HL-60 (cell line): ENCODE measurements at regions not wholly inside any gene's neighbourhood (a gene's known extent, or its start where the extent isn't known, plus 50 kb on each side); places are given as distances from the start of the nearest gene placed in this dataset.

Source experiments
- DNase-seq, 2 experiments: peaks; one replicate each; pipeline ENCODE4 v3.0.0-alpha.2; 2010 to 2020; ENCODE audit warnings: low read depth in 1 of 2, low spot score in 1 of 2
- H3K27ac ChIP-seq: fragments of 250-450 bp; sonication (Bioruptor Pico); replicated peaks from 2 replicates; pipeline ENCODE4 v1.5.1; 2020; ENCODE audit warnings: mild to moderate bottlenecking, moderate library complexity
- H3K27me3 ChIP-seq: fragments of 250-450 bp; sonication (Bioruptor Pico); 2 replicates; pipeline ENCODE4 v1.5.1; 2021; ENCODE audit warnings: mild to moderate bottlenecking, moderate library complexity; ENCODE audit not compliant: insufficient read depth, poor library complexity, severe bottlenecking
- H3K4me3 ChIP-seq: replicated peaks from 2 replicates; pipeline ENCODE4 v1.5.1; 2011; ENCODE audit warnings: mild to moderate bottlenecking, control low read depth, low read length; ENCODE audit not compliant: insufficient read depth
- GABPA ChIP-seq: IDR thresholded peaks from 2 replicates; pipeline ENCODE4 v1.6.1; 2012; ENCODE audit warnings: low read depth
- POLR2AphosphoS5 ChIP-seq: IDR thresholded peaks from 2 replicates; pipeline ENCODE4 v1.6.1; 2012; ENCODE audit warnings: low read depth
- SPI1 ChIP-seq: IDR thresholded peaks from 2 replicates; pipeline ENCODE4 v1.6.1; 2012; ENCODE audit warnings: low read depth, mild to moderate bottlenecking, borderline replicate concordance
- TF ChIP-seq, protein P1 (sequence below): IDR thresholded peaks from one replicate; pipeline ENCODE4 v1.5.1; 2011; ENCODE audit warnings: low read length, control low read depth, inconsistent platforms; ENCODE audit not compliant: insufficient read depth
- TF ChIP-seq, protein P2 (sequence below): IDR thresholded peaks from 2 replicates; pipeline ENCODE4 v1.6.1; 2012; ENCODE audit warnings: low read depth; ENCODE audit not compliant: insufficient replicate concordance

DNA sequence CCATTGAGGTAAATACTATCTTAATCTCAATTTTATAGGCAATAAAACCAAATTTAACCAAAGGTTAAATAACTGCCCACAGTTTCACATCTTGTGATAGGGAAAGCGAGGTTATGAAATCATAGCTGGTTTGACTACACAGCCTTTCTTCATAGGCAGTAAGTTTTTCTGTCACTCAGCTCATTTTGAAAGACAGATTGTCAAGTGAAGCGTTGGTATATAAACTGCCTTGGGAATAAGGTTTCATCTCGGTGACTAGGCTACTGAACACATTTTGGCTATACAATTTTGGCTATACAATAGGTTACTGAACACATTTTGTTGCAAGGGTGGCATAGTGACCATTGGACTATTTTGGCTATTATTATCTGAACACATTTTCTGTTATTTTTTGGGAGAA lies 793.7 kb downstream of the TRHDE start:
- no peaks in the 10 kb centered on the region for H3K27me3 ChIP-seq
- DNase-seq: no peak
- H3K4me3 ChIP-seq: no peak overlapping the region
- TF ChIP-seq, protein P1, sequence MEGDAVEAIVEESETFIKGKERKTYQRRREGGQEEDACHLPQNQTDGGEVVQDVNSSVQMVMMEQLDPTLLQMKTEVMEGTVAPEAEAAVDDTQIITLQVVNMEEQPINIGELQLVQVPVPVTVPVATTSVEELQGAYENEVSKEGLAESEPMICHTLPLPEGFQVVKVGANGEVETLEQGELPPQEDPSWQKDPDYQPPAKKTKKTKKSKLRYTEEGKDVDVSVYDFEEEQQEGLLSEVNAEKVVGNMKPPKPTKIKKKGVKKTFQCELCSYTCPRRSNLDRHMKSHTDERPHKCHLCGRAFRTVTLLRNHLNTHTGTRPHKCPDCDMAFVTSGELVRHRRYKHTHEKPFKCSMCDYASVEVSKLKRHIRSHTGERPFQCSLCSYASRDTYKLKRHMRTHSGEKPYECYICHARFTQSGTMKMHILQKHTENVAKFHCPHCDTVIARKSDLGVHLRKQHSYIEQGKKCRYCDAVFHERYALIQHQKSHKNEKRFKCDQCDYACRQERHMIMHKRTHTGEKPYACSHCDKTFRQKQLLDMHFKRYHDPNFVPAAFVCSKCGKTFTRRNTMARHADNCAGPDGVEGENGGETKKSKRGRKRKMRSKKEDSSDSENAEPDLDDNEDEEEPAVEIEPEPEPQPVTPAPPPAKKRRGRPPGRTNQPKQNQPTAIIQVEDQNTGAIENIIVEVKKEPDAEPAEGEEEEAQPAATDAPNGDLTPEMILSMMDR: no peak
- TF ChIP-seq GABPA: no peak
- TF ChIP-seq POLR2AphosphoS5: no peak
- TF ChIP-seq, protein P2, sequence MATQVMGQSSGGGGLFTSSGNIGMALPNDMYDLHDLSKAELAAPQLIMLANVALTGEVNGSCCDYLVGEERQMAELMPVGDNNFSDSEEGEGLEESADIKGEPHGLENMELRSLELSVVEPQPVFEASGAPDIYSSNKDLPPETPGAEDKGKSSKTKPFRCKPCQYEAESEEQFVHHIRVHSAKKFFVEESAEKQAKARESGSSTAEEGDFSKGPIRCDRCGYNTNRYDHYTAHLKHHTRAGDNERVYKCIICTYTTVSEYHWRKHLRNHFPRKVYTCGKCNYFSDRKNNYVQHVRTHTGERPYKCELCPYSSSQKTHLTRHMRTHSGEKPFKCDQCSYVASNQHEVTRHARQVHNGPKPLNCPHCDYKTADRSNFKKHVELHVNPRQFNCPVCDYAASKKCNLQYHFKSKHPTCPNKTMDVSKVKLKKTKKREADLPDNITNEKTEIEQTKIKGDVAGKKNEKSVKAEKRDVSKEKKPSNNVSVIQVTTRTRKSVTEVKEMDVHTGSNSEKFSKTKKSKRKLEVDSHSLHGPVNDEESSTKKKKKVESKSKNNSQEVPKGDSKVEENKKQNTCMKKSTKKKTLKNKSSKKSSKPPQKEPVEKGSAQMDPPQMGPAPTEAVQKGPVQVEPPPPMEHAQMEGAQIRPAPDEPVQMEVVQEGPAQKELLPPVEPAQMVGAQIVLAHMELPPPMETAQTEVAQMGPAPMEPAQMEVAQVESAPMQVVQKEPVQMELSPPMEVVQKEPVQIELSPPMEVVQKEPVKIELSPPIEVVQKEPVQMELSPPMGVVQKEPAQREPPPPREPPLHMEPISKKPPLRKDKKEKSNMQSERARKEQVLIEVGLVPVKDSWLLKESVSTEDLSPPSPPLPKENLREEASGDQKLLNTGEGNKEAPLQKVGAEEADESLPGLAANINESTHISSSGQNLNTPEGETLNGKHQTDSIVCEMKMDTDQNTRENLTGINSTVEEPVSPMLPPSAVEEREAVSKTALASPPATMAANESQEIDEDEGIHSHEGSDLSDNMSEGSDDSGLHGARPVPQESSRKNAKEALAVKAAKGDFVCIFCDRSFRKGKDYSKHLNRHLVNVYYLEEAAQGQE: no peak
- no peak for TF ChIP-seq SPI1
- no peak overlapping the region for H3K27ac ChIP-seq

DNA sequence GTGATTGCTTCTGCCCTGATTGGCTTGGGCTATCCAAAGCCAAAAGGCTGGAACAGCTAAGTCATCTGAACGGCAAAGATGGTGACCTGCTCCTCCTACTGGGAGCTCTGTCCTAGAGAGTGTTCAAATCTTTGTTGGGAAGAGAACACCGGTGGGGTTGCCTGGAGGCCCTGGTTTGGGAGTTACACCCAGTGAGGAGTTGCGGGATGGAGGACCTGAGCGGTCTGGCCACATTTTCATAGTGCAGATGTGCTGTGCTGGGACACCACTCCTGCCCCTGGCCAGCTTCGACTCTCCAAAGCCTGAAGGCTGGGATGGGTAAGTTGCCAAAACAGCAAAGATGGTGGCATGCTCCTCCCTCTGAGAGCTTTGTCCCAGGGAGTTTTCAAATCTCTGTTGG lies 795.4 kb downstream of the TRHDE start:
- H3K4me3 ChIP-seq: no peak overlapping the region
- DNase-seq: no peak
- TF ChIP-seq, protein P2: no peak
- TF ChIP-seq SPI1 (no peak), POLR2AphosphoS5 (no peak), GABPA (no peak)
- TF ChIP-seq, protein P1: no peak

DNA sequence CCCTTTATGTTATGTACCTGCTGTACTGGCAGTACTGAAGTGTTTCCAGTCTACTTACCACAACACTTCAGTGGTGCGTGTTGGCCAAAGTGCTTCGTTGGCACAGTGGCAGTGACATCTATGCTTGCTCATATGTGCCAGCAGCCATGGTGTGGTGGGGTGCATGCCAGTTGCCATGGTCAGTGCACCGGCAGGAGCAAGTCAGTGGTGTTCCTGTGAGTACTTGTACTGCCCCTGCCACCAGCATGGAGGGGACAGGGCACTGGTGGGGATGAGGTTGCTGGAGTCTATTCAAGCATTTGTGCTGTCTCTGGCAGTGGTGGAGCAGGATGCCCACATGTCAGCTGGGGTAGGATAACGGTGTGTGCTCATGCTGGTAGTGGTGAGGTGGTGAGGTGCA lies 800.0 kb downstream of the TRHDE start:
- no peak overlapping the region for H3K27ac ChIP-seq
- no peaks in the 10 kb centered on the region for H3K27me3 ChIP-seq
- no peak for DNase-seq
- H3K4me3 ChIP-seq: no peak overlapping the region
- TF ChIP-seq GABPA: no peak
- TF ChIP-seq POLR2AphosphoS5: no peak
- TF ChIP-seq SPI1: no peak
- TF ChIP-seq, protein P1: no peak
- TF ChIP-seq, protein P2: no peak

More for the DNA sequence above, 795.4 kb downstream of the TRHDE start:
- no peaks in the 10 kb centered on the region for H3K27me3 ChIP-seq
- H3K27ac ChIP-seq: no peak overlapping the region
